Chondrocyte (in vitro differentiated cells): ENCODE measurements at regions not wholly inside any gene's neighbourhood (a gene's known extent, or its start where the extent isn't known, plus 50 kb on each side); places are given as distances from the start of the nearest gene placed in this dataset.

Experiments
- DNase-seq: peaks from one replicate; pipeline ENCODE4 v3.0.0; 2021; ENCODE audit warnings: mixed read lengths, low spot score
- H3K27ac Mint-ChIP-seq: one replicate; pipeline ENCODE4 v1.8.0; 2021; ENCODE audit warnings: mild to moderate bottlenecking, moderate library complexity, mixed read lengths; ENCODE audit not compliant: unreplicated experiment
- H3K27me3 Mint-ChIP-seq: 2 replicates; pipeline ENCODE4 v1.8.0; 2021; ENCODE audit warnings: low read depth, mixed read lengths
- H3K36me3 Mint-ChIP-seq: 2 replicates; pipeline ENCODE4 v1.8.0; 2021; ENCODE audit warnings: low read depth, mixed read lengths
- H3K4me1 Mint-ChIP-seq: 2 replicates; pipeline ENCODE4 v1.8.0; 2021; ENCODE audit warnings: low read depth, mild to moderate bottlenecking, mixed read lengths
- H3K4me3 Mint-ChIP-seq: one replicate; pipeline ENCODE4 v1.8.0; 2021; ENCODE audit warnings: mild to moderate bottlenecking, moderate library complexity, mixed read lengths; ENCODE audit not compliant: unreplicated experiment
- H3K9me3 Mint-ChIP-seq: 2 replicates; pipeline ENCODE4 v1.8.0; 2021; ENCODE audit warnings: low read depth, mixed read lengths
- CTCF ChIP-seq: fragments of 200-600 bp; sonication (generic); IDR thresholded peaks from 2 replicates; pipeline ENCODE4 v1.5.0; 2021; ENCODE audit warnings: antibody characterized with exemption, mild to moderate bottlenecking, moderate library complexity

- Mint-ChIP-seq H3K27ac (no peak overlapping the region), H3K36me3 (peaks cover 13% of the 10 kb centered on the region), H3K4me1 (peaks cover 13% of the 10 kb centered on the region), H3K9me3 (no peaks in the 10 kb centered on the region), H3K4me3 (no peak overlapping the region), H3K27me3 (no peaks in the 10 kb centered on the region)
- no peak for TF ChIP-seq CTCF
- no peak for DNase-seq
Measured at GRCh38 chr6:25113436-25113835, 165.7 kb upstream of the CARMIL1 start.

- H3K4me3 Mint-ChIP-seq = no peak overlapping the region
- no peaks in the 10 kb centered on the region for H3K27me3 Mint-ChIP-seq
- peaks cover 8% of the 10 kb centered on the region for H3K36me3 Mint-ChIP-seq
- H3K4me1 Mint-ChIP-seq = peaks cover 20% of the 10 kb centered on the region
- TF ChIP-seq CTCF = no peak
- peaks cover 4% of the 10 kb centered on the region for H3K9me3 Mint-ChIP-seq
- no peak for DNase-seq
- no peak overlapping the region for H3K27ac Mint-ChIP-seq
Measured at GRCh38 chr6:25118038-25118437, 161.1 kb upstream of the CARMIL1 start.

- Mint-ChIP-seq H3K27ac (peak overlapping the region; percentile 78), H3K9me3 (peaks cover 4% of the 10 kb centered on the region), H3K4me3 (no peak overlapping the region), H3K27me3 (no peaks in the 10 kb centered on the region), H3K4me1 (peaks cover 20% of the 10 kb centered on the region), H3K36me3 (no peaks in the 10 kb centered on the region)
- DNase-seq = no peak
- TF ChIP-seq CTCF = no peak
Measured at GRCh38 chr6:25121186-25121585, 158.0 kb upstream of the CARMIL1 start.

GRCh38 chr6:25122001-25122400 is 157.2 kb upstream of the CARMIL1 start:
- peaks cover 20% of the 10 kb centered on the region for H3K4me1 Mint-ChIP-seq
- TF ChIP-seq CTCF = no peak
- H3K27me3 Mint-ChIP-seq = no peaks in the 10 kb centered on the region
- no peaks in the 10 kb centered on the region for H3K36me3 Mint-ChIP-seq
- no peak for DNase-seq
- H3K27ac Mint-ChIP-seq = peak overlapping the region; percentile 41
- H3K9me3 Mint-ChIP-seq = peaks cover 4% of the 10 kb centered on the region
- H3K4me3 Mint-ChIP-seq = no peak overlapping the region

- Mint-ChIP-seq H3K27me3 (no peaks in the 10 kb centered on the region), H3K36me3 (peaks cover 3% of the 10 kb centered on the region), H3K27ac (no peak overlapping the region), H3K4me3 (no peak overlapping the region), H3K4me1 (peaks cover 16% of the 10 kb centered on the region), H3K9me3 (peaks cover 4% of the 10 kb centered on the region)
- no peak for DNase-seq
- TF ChIP-seq CTCF = no peak
Measured at GRCh38 chr6:25122622-25123237, 156.4 kb upstream of the CARMIL1 start.
